Stimulated activated CD4-positive, alpha-beta T cell treated with anti-CD3 and anti-CD28 coated beads, Interleukin-12 subunit alpha, Interleukin-12 subunit beta, amount 100 ng/mL, for 24 hours (primary cell): ENCODE measurements at regions not wholly inside any gene's neighbourhood (a gene's known extent, or its start where the extent isn't known, plus 50 kb on each side); places are given as distances from the start of the nearest gene placed in this dataset.
A peak's percentile ranks its signal among the peaks of the same experiment; 100 is the strongest.

Experiments
- DNase-seq, 2 experiments: peaks; one replicate each; pipeline ENCODE4 v3.0.0-alpha.2; 2020; ENCODE audit warnings: low read depth in 2 of 2

DNA sequence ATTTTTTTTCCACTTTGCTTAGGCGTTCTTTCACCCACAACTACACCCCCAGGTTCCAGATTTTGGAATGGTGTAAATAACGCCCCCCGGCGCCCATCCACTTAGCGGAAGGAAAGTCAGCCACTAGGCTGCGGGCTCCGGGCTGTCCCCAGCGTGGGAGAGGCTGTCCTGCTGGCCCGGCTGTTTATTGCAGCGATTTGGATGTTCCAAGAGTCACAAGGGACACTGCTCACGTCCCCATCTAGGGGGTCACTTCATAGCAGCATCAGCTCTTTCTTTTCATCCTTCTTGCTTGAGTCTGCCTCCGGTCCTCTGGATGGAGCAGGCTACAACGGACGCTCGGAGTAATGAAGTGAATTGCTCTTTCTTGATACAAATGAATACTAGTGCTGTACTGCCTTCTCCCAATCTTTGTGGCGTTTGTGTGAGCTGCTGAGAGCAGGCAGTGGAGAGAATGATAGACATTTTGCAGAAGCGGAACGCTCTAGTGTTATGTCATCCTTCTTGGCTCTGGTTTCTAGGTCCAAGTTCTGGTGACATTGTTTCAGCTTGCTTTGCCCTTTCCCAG lies 50.7 kb upstream of the PAIP2B start:
- peak in 1 of 2 experiments; percentile 12 for DNase-seq

GRCh38 chr2:71277147-71277475 lies 50.2 kb upstream of the PAIP2B start:
- DNase-seq, result no peak

GRCh38 chr2:71276311-71277146 lies 49.6 kb upstream of the PAIP2B start:
- peak; percentile 78 to 85 for DNase-seq
